MM.1S (cell line): ENCODE measurements at regions not wholly inside any gene's neighbourhood (a gene's known extent, or its start where the extent isn't known, plus 50 kb on each side); places are given as distances from the start of the nearest gene placed in this dataset.

ENCODE experiments used
- CTCF ChIP-seq: fragments of 300-600 bp; sonication (generic); IDR thresholded peaks from 2 replicates; pipeline ENCODE4 v1.5.1; 2016; ENCODE audit warnings: antibody characterized with exemption, low read length, mixed read lengths
- EZH2 ChIP-seq: fragments of 300-600 bp; sonication (generic); optimal IDR thresholded peaks from 2 replicates; pipeline ENCODE3; 2017; ENCODE audit warnings: low read depth, mild to moderate bottlenecking, antibody characterized with exemption, low read length, mixed read lengths

GRCh38 chr5:17440766-17441165 lies 57.3 kb upstream of the TAF11L2 start:
- TF ChIP-seq CTCF: no peak
- no peak for TF ChIP-seq EZH2
